ENCODE measurements at regions not wholly inside any gene's neighbourhood (a gene's known extent, or its start where the extent isn't known, plus 50 kb on each side); places are given as distances from the start of the nearest gene placed in this dataset.
"Not testable (repeated sequence)": the region's sequence is repeated elsewhere in the genome, so short reads cannot be mapped to it uniquely, and the experiment has no call there.

GRCh38 chr14:85342858-85343607, 186.9 kb upstream of the FLRT2 start:
- DNase-seq (ENCODE audit: low spot score): no peak
- in situ Hi-C loops (cut with MboI; ENCODE audit: low sequenced_read_pairs, unreplicated experiment): no loop called here
- no peak for TF ChIP-seq CTCF (IDR thresholded peaks at IDR 0.05; ENCODE audit: borderline replicate concordance, control extremely low read depth, extremely low read depth, insufficient read depth, missing control alignments)

DNA sequence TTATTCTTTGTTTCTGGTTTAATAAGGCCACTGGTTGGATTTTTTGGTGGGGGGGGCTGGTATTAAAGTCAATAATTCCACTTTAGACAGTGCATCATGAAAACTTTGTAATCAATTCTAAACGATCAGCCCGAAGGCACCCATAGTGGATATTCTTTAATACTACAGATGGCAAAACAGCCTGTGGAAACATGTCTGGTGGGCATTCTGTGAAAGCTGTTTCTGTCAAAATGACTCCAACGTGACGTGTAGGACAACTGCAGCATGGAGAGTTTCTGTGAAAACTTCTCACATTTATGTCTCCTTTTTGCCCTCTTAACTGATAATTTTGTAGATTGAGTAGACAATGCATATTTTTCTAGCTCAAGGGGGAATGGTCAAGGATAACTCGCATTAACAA, 185.8 kb upstream of the FLRT2 start:
- DNase-seq (ENCODE audit: low spot score): no peak
- in situ Hi-C loops (cut with MboI; ENCODE audit: low sequenced_read_pairs, unreplicated experiment): no loop called here

DNA sequence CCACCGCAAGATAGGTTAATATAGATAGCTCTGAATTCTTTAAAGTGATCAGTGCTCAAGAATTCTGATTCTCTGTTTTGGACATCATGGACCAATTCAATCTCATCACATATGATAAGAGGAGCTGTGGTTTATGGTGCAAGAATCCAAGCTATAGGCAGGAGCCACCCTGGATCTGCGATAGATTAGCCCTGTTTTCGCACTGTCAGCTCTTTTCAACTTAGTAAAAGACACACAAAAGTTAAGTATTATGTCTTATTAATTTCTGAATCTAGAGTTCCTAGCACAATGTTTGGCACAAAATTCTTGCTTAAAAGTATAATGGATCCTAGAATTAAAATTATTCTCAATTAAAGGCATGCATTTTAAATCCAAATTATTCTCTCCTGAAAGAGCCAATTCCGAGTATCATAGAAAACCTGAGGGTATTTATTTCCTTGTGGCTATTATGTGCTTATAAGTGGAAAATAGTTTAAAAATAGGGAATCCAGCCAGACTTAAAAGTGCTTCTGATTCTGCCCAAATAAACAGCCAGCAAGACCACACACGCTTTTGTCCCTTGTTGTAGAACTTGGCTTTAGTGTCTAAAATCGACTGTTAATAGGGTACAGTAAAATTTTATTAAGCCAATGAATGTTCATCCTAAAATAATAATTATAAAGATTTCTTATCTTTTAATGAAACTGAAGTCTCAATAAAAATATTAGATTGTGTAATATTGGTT, 184.9 kb upstream of the FLRT2 start:
- DNase-seq (ENCODE audit: low spot score): no peak
- no peak for TF ChIP-seq CTCF (IDR thresholded peaks at IDR 0.05; ENCODE audit: borderline replicate concordance, control extremely low read depth, extremely low read depth, insufficient read depth, missing control alignments)
- in situ Hi-C loops (cut with MboI; ENCODE audit: low sequenced_read_pairs, unreplicated experiment): no loop called here

More for the DNA sequence above, 185.8 kb upstream of the FLRT2 start:
- no peak for TF ChIP-seq CTCF (IDR thresholded peaks at IDR 0.05; ENCODE audit: borderline replicate concordance, control extremely low read depth, extremely low read depth, insufficient read depth, missing control alignments)

GRCh38 chr14:85350667-85351066, 179.3 kb upstream of the FLRT2 start:
- in situ Hi-C loops (cut with MboI; ENCODE audit: low sequenced_read_pairs, unreplicated experiment): no loop called here
- no peak for TF ChIP-seq CTCF (IDR thresholded peaks at IDR 0.05; ENCODE audit: borderline replicate concordance, control extremely low read depth, extremely low read depth, insufficient read depth, missing control alignments)
- no peak for DNase-seq (ENCODE audit: low spot score)

- DNase-seq (ENCODE audit: low spot score); in situ Hi-C loops (cut with MboI; ENCODE audit: low sequenced_read_pairs, unreplicated experiment): not testable (repeated sequence)
Observed at GRCh38 chr14:85352588-85352987, 177.4 kb upstream of the FLRT2 start.

DNA sequence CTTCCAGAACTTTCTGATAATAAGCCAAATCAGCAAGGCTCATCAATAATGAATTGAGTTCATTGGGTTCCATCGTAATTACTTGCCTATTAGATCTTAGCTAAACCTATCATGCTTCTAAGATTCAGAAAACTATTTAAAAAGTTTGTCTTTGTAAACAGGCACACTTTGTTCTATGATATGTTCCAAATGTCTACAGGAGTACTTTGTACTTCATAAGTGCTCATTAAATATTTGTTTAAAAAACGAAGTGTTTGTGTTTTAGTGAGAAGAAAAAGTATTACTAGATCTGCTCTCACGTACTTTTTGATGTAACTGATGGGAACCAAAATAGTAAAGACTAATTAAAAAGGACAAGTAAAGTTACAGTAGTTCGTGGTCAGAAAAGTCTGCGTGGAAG, 172.8 kb upstream of the FLRT2 start:
- in situ Hi-C loops (cut with MboI; ENCODE audit: low sequenced_read_pairs, unreplicated experiment): no loop called here
- TF ChIP-seq CTCF (IDR thresholded peaks at IDR 0.05; ENCODE audit: borderline replicate concordance, control extremely low read depth, extremely low read depth, insufficient read depth, missing control alignments): no peak
- no peak for DNase-seq (ENCODE audit: low spot score)

GRCh38 chr14:85358136-85358785, 171.7 kb upstream of the FLRT2 start:
- in situ Hi-C loops (cut with MboI; ENCODE audit: low sequenced_read_pairs, unreplicated experiment): no loop called here
- no peak for TF ChIP-seq CTCF (IDR thresholded peaks at IDR 0.05; ENCODE audit: borderline replicate concordance, control extremely low read depth, extremely low read depth, insufficient read depth, missing control alignments)
- DNase-seq (ENCODE audit: low spot score): no peak

All from GM13976 (cell line).